ENCODE measurements at regions not wholly inside any gene's neighbourhood (a gene's known extent, or its start where the extent isn't known, plus 50 kb on each side); places are given as distances from the start of the nearest gene placed in this dataset.

DNA sequence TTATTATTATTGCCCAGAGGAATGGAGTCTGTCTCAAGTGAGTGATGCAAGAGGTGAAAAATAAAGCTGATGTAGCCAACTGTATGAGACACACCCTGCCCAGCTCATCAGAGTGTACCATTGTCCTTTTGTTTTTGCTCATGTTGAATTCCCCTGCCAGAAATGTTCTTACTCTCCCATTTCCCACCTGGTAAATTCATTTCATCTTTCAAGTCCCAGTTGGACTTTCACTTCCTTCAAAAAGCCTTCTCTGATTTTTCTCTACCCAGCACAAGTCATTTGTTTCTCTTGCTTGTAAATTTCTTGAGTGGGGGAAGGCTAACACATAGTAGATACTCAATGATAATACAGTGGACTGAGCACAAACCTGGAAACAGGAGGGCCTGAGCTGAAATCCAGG lies 394.5 kb upstream of the ZNF462 start:
- TF ChIP-seq, protein P1, sequence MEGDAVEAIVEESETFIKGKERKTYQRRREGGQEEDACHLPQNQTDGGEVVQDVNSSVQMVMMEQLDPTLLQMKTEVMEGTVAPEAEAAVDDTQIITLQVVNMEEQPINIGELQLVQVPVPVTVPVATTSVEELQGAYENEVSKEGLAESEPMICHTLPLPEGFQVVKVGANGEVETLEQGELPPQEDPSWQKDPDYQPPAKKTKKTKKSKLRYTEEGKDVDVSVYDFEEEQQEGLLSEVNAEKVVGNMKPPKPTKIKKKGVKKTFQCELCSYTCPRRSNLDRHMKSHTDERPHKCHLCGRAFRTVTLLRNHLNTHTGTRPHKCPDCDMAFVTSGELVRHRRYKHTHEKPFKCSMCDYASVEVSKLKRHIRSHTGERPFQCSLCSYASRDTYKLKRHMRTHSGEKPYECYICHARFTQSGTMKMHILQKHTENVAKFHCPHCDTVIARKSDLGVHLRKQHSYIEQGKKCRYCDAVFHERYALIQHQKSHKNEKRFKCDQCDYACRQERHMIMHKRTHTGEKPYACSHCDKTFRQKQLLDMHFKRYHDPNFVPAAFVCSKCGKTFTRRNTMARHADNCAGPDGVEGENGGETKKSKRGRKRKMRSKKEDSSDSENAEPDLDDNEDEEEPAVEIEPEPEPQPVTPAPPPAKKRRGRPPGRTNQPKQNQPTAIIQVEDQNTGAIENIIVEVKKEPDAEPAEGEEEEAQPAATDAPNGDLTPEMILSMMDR (IDR thresholded peaks at IDR 0.05): no peak
- TF ChIP-seq POLR2A (IDR thresholded peaks at IDR 0.05): no peak

All from lower leg skin (tissue), 3 donors.